Activated CD4-positive, alpha-beta T cell treated with anti-CD3 and anti-CD28 coated beads, Interleukin-2, amount 10 ng/mL, durations not matched to agents 7 days and 5 days (primary cell): ENCODE measurements at regions not wholly inside any gene's neighbourhood (a gene's known extent, or its start where the extent isn't known, plus 50 kb on each side); places are given as distances from the start of the nearest gene placed in this dataset.

ENCODE experiments used
- CTCF ChIA-PET: fragments of 350-600 bp; sonication (Branson Sonifier 250); formaldehyde crosslinking; loops from one replicate; lab custom pipeline; 2021; ENCODE audit warnings: antibody characterized with exemption; lab: Charles Lee
- POLR2A ChIA-PET: fragments of 350-600 bp; sonication (Branson Sonifier 250); formaldehyde crosslinking; loops from one replicate; lab custom pipeline; 2021; ENCODE audit warnings: antibody characterized with exemption; lab: Charles Lee
- DNase-seq: peaks from one replicate; pipeline ENCODE4 v3.0.0-alpha.2; 2020
- H3K27ac Mint-ChIP-seq: one replicate; pipeline ENCODE4 v1.8.0; 2021; ENCODE audit warnings: mild to moderate bottlenecking, moderate library complexity, mixed read lengths
- H3K27me3 Mint-ChIP-seq: one replicate; pipeline ENCODE4 v1.8.0; 2021; ENCODE audit warnings: mixed read lengths
- H3K36me3 Mint-ChIP-seq: one replicate; pipeline ENCODE4 v1.8.0; 2021; ENCODE audit warnings: low read depth, mixed read lengths
- H3K4me1 Mint-ChIP-seq: one replicate; pipeline ENCODE4 v1.8.0; 2021; ENCODE audit warnings: mixed read lengths
- H3K4me3 Mint-ChIP-seq: one replicate; pipeline ENCODE4 v1.8.0; 2021; ENCODE audit warnings: mild to moderate bottlenecking, moderate library complexity, mixed read lengths
- H3K9me3 Mint-ChIP-seq: one replicate; pipeline ENCODE4 v1.8.0; 2021; ENCODE audit warnings: mixed read lengths

- H3K9me3 Mint-ChIP-seq, result no peaks in the 10 kb centered on the region
- no peak overlapping the region for H3K4me3 Mint-ChIP-seq
- no peaks in the 10 kb centered on the region for H3K36me3 Mint-ChIP-seq
- H3K4me1 Mint-ChIP-seq, result no peaks in the 10 kb centered on the region
- no peak overlapping the region for H3K27ac Mint-ChIP-seq
- ChIA-PET CTCF (no interaction called here), POLR2A (no interaction called here)
- DNase-seq, result no peak
- H3K27me3 Mint-ChIP-seq, result no peaks in the 10 kb centered on the region
These were observed 68.5 kb upstream of the OPCML start for GRCh38 chr11:133600786-133601185.

GRCh38 chr11:133600306-133600705 is 68.0 kb upstream of the OPCML start:
- H3K9me3 Mint-ChIP-seq, result no peaks in the 10 kb centered on the region
- H3K36me3 Mint-ChIP-seq, result no peaks in the 10 kb centered on the region
- H3K27ac Mint-ChIP-seq, result no peak overlapping the region
- H3K4me3 Mint-ChIP-seq, result no peak overlapping the region
- no peaks in the 10 kb centered on the region for H3K27me3 Mint-ChIP-seq
- DNase-seq, result no peak
- no peaks in the 10 kb centered on the region for H3K4me1 Mint-ChIP-seq
- ChIA-PET POLR2A (no interaction called here), CTCF (no interaction called here)

DNA sequence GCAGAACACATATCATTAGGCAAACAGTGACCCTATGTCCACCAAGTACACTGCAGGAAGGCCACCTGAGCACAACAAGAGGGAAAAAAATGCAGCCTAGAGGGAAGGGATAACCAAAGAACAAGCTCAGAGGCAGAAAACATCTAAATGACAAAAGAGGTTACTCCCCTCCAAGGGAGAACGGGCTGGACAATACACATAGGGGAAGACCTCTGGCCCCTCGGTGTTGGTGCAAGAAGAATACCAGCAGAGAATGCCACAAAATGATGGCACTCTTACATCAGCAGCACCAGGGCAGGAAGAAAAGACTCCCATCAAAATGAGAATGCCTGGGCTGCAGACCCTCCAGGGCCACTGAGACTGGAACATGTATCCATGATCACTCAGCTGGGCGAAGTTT is 66.6 kb upstream of the OPCML start:
- H3K9me3 Mint-ChIP-seq, result no peaks in the 10 kb centered on the region
- ChIA-PET POLR2A (no interaction called here), CTCF (no interaction called here)

DNA sequence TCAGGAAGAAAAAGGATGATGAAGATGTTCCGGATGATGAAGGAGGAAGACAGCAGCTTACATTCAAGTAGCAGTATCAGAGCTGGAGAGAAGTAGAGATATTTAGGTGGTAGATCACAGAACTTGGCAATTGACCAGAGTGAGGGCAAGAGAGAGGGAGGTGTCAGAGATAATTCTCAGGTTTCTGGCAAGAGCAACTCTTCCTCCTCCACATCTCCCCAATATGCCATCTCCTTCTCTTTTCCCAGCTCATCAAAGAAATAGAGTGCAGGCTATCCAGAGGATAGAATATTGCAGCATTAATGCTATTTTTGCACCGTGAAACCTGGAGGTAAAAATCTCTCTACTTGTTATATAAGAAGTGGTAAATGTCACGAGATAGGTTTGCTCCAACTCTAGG is 64.9 kb upstream of the OPCML start:
- Mint-ChIP-seq H3K27me3 (no peaks in the 10 kb centered on the region), H3K4me1 (no peaks in the 10 kb centered on the region), H3K36me3 (no peaks in the 10 kb centered on the region), H3K9me3 (no peaks in the 10 kb centered on the region), H3K27ac (no peak overlapping the region), H3K4me3 (no peak overlapping the region)
- ChIA-PET POLR2A (no interaction called here), CTCF (no interaction called here)
- DNase-seq, result no peak

More for the DNA sequence above, 66.6 kb upstream of the OPCML start:
- Mint-ChIP-seq H3K36me3 (no peaks in the 10 kb centered on the region), H3K4me1 (no peaks in the 10 kb centered on the region), H3K27ac (no peak overlapping the region), H3K27me3 (no peaks in the 10 kb centered on the region), H3K4me3 (no peak overlapping the region)
- no peak for DNase-seq

- CTCF ChIA-PET, result no interaction called here
- POLR2A ChIA-PET, result no interaction called here
- Mint-ChIP-seq H3K27ac (no peak overlapping the region), H3K4me1 (no peaks in the 10 kb centered on the region), H3K27me3 (no peaks in the 10 kb centered on the region), H3K4me3 (no peak overlapping the region), H3K36me3 (no peaks in the 10 kb centered on the region), H3K9me3 (no peaks in the 10 kb centered on the region)
- DNase-seq, result no peak
These were observed 63.8 kb upstream of the OPCML start for GRCh38 chr11:133595998-133596590.

- Mint-ChIP-seq H3K9me3 (no peaks in the 10 kb centered on the region), H3K36me3 (no peaks in the 10 kb centered on the region), H3K27me3 (no peaks in the 10 kb centered on the region), H3K27ac (no peak overlapping the region), H3K4me1 (no peaks in the 10 kb centered on the region), H3K4me3 (no peak overlapping the region)
- ChIA-PET POLR2A (no interaction called here), CTCF (no interaction called here)
- DNase-seq, result no peak
These were observed 60.7 kb upstream of the OPCML start for GRCh38 chr11:133593036-133593435.

GRCh38 chr11:133586903-133587517 is 54.7 kb upstream of the OPCML start:
- no peak overlapping the region for H3K4me3 Mint-ChIP-seq
- H3K9me3 Mint-ChIP-seq, result no peaks in the 10 kb centered on the region
- DNase-seq, result no peak
- ChIA-PET POLR2A (no interaction called here), CTCF (no interaction called here)
- H3K27me3 Mint-ChIP-seq, result no peaks in the 10 kb centered on the region
- no peaks in the 10 kb centered on the region for H3K36me3 Mint-ChIP-seq
- H3K4me1 Mint-ChIP-seq, result no peaks in the 10 kb centered on the region
- no peak overlapping the region for H3K27ac Mint-ChIP-seq

- ChIA-PET CTCF (no interaction called here), POLR2A (no interaction called here)
- Mint-ChIP-seq H3K4me3 (no peak overlapping the region), H3K27ac (no peak overlapping the region), H3K9me3 (no peaks in the 10 kb centered on the region), H3K4me1 (no peaks in the 10 kb centered on the region), H3K36me3 (no peaks in the 10 kb centered on the region), H3K27me3 (no peaks in the 10 kb centered on the region)
- DNase-seq, result no peak
These were observed 50.4 kb upstream of the OPCML start for GRCh38 chr11:133582750-133583149.

DNA sequence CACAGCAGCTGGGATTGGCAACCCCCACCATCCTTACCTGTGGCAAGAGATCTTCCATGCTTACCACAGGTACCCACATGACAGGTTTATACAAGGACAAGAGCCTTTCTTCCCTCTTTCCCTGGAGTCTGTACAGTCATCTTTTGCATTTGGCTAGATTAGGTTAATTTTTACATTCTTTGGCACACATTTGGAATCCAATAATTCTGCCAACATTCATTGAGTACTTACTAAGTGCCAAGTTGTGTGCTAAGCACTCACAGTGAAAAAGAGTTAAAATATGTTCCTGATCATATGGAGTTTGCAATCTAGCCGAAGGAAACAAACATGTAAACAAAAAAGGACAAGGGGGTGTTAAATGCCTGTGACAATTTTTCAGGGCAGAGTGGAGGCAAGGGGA is 50.0 kb upstream of the OPCML start:
- CTCF ChIA-PET, result no interaction called here
- no peaks in the 10 kb centered on the region for H3K9me3 Mint-ChIP-seq
- POLR2A ChIA-PET, result no interaction called here
- H3K27ac Mint-ChIP-seq, result no peak overlapping the region
- no peaks in the 10 kb centered on the region for H3K36me3 Mint-ChIP-seq
- no peaks in the 10 kb centered on the region for H3K4me1 Mint-ChIP-seq
- no peak for DNase-seq
- H3K4me3 Mint-ChIP-seq, result no peak overlapping the region
- no peaks in the 10 kb centered on the region for H3K27me3 Mint-ChIP-seq
